Activated T-cell treated with anti-CD3 and anti-CD28 coated beads, Interleukin-2, amount 50 U/mL, for 24 hours (primary cell): ENCODE measurements at regions not wholly inside any gene's neighbourhood (a gene's known extent, or its start where the extent isn't known, plus 50 kb on each side); places are given as distances from the start of the nearest gene placed in this dataset.

Source experiments
- DNase-seq: peaks from one replicate; pipeline ENCODE4 v3.0.0-alpha.2; 2020
- H3K27ac Mint-ChIP-seq: 2 replicates; pipeline ENCODE4 v1.8.0; 2020; ENCODE audit warnings: mild to moderate bottlenecking, mixed read lengths
- H3K27me3 Mint-ChIP-seq: 2 replicates; pipeline ENCODE4 v1.8.0; 2020; ENCODE audit warnings: mixed read lengths
- H3K36me3 Mint-ChIP-seq: 2 replicates; pipeline ENCODE4 v1.8.0; 2020; ENCODE audit warnings: low read depth, mixed read lengths
- H3K4me1 Mint-ChIP-seq: 2 replicates; pipeline ENCODE4 v1.8.0; 2020; ENCODE audit warnings: low read depth, mixed read lengths
- H3K4me3 Mint-ChIP-seq: 2 replicates; pipeline ENCODE4 v1.8.0; 2020; ENCODE audit warnings: mild to moderate bottlenecking, moderate library complexity, mixed read lengths
- H3K9me3 Mint-ChIP-seq: 2 replicates; pipeline ENCODE4 v1.8.0; 2020; ENCODE audit warnings: mixed read lengths

DNA sequence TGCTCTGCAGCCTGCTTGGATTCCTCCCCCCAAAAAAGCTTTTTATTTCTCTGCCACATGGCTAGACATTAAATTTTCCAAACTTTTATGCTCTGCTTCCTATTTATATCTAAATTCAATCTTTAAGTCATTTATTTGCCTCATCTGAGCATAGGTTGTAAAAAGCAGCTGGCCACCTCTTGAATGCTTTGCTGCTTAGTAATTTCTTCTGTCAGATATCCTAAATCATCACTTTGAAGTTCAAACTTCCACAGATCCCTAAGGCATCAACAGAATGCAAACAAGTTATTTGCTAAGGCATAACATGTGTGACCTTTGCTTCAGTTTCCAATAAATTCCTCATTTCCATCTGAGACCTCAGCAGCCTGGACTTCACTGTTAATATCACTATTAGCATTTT, 209.6 kb downstream of the FSCB start:
- Mint-ChIP-seq H3K4me3 (no peak overlapping the region), H3K27ac (no peak overlapping the region), H3K36me3 (no peaks in the 10 kb centered on the region)

DNA sequence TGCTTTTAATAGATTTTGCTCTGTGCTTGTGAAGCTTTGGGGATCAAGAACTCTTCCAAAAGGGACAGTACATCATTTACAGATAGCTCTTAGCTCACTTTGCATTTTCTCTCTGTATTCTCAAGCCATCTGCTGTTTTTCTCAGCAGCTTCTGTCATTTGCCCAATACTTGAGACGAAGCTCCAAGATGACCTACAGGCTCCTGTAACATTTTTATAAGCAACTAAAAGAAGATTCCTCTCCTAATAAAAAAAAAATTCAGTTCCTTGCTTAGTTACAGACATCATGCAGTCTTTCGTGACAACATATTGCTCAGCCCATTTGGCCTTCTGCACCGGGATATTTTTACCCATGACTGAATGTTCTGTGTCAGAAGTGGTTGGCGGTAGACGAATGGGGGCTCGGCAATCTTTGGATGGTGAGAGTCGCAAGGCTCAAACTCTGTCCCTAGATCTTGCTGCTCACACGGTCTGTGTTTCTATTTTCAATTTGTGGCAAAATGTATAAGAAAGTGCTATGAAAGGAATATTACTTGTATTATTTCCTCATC, 215.6 kb downstream of the FSCB start:
- no peaks in the 10 kb centered on the region for H3K27me3 Mint-ChIP-seq
- no peak overlapping the region for H3K27ac Mint-ChIP-seq

More for the DNA sequence above, 209.6 kb downstream of the FSCB start:
- Mint-ChIP-seq H3K4me1 (no peaks in the 10 kb centered on the region), H3K9me3 (peaks cover 28% of the 10 kb centered on the region), H3K27me3 (no peaks in the 10 kb centered on the region)
- no peak for DNase-seq

DNA sequence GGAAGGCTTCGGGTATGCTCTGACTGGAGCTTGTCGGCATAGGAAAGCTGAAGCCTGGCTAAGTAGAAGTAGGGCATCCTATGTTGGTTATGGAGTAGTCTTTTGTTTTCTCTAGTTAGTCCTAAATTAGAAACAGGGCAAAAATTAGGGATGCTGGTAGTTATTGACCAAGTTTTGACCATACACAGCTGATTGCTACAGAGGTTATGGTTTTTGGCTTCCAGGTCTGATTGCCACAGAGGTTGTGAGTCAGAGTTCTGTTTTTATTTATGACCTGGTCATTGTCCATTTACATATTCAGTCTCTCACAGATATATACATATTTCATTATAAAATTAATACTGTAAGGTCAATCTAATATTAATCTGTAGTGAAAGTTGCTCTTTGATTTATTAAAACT, 219.2 kb downstream of the FSCB start:
- Mint-ChIP-seq H3K27me3 (no peaks in the 10 kb centered on the region), H3K4me3 (no peak overlapping the region), H3K9me3 (peaks cover 4% of the 10 kb centered on the region), H3K27ac (no peak overlapping the region), H3K36me3 (no peaks in the 10 kb centered on the region), H3K4me1 (no peaks in the 10 kb centered on the region)
- no peak for DNase-seq

More for the DNA sequence above, 215.6 kb downstream of the FSCB start:
- H3K4me1 Mint-ChIP-seq: no peaks in the 10 kb centered on the region
- no peaks in the 10 kb centered on the region for H3K36me3 Mint-ChIP-seq
- DNase-seq: no peak
- no peak overlapping the region for H3K4me3 Mint-ChIP-seq
- peaks cover 13% of the 10 kb centered on the region for H3K9me3 Mint-ChIP-seq

DNA sequence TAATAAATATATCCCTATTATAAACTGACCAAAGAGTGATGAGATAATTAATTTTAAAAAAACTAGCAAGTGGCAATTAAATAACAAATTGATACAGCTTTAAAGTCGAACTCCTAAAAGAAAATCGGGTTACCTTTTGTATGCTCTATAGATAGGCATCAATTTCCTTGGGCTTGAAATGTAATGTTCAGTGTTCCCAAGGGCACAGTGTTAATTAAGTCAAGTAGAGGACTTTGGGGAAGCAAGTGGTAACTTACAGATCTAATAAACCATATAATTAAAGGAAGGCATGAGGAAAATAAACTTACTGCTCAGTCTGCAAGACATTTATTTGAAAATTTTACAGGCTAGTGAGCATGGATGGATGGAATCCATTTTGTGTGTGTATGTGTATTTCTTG, 220.9 kb downstream of the FSCB start:
- Mint-ChIP-seq H3K4me3 (no peak overlapping the region), H3K9me3 (peaks cover 4% of the 10 kb centered on the region), H3K4me1 (no peaks in the 10 kb centered on the region), H3K27me3 (no peaks in the 10 kb centered on the region), H3K36me3 (no peaks in the 10 kb centered on the region), H3K27ac (no peak overlapping the region)
- DNase-seq: no peak

DNA sequence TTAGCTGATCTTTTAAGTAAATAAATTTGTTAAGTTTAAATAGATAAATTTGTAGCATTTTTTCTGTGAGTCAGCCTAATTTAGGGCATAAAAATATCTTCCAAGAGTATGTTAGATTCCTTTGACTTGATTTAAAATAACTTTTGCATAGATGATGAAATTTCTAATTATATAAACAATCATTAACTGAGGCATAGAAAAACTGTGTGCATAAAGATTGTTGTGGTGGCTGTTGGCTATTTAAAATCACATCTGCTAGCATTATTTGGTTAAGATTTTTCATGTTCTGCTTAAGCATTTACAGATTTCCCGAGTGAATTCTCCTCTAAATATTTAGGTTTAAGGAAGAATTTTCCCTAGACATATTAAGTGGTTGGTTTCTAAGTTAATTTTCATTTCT, 223.2 kb downstream of the FSCB start:
- H3K36me3 Mint-ChIP-seq: no peaks in the 10 kb centered on the region
- no peak overlapping the region for H3K4me3 Mint-ChIP-seq
- H3K27ac Mint-ChIP-seq: no peak overlapping the region
- H3K27me3 Mint-ChIP-seq: no peaks in the 10 kb centered on the region
- H3K4me1 Mint-ChIP-seq: no peaks in the 10 kb centered on the region
- H3K9me3 Mint-ChIP-seq: peaks cover 3% of the 10 kb centered on the region
- no peak for DNase-seq

DNA sequence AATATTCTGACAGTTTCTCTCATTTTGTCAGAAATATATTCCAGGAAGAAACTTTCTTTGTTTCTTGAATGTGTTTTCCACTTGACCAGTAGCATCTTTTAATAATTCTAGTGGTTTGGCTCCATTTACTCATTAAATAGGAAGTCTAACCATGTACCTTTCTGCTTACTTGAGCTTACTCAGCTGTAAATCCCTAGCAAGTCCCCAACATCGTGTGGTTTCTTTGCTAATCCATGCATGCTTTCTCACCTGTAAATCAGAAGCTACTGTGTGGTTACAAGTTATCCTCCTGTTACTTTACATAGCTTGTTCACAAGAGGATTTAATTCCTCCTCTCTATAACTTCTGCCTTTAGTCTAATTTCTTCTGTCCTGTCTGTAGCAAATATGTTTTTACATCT, 227.7 kb downstream of the FSCB start:
- Mint-ChIP-seq H3K4me3 (no peak overlapping the region), H3K9me3 (peaks cover 3% of the 10 kb centered on the region), H3K4me1 (no peaks in the 10 kb centered on the region), H3K27ac (no peak overlapping the region), H3K27me3 (no peaks in the 10 kb centered on the region), H3K36me3 (no peaks in the 10 kb centered on the region)
- DNase-seq: no peak

DNA sequence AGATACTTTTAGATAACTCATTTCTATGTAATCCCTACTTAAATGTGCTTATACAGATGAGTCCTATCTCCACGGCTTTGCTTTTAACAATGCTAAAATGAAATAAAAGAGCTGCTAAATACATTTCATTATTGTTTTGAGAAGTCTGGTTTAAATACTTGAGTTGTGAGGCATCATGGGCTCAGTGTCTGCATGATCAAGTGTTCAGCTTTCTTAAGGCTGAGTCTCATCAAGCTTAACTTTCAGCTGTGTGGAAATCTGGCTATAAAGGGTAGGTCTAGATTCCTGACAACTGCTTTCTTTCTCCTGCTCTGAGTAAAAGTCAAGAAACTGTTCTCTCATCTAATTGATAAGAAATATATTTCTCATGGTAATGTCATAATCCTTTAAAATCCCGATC, 235.4 kb downstream of the FSCB start:
- H3K9me3 Mint-ChIP-seq: peaks cover 8% of the 10 kb centered on the region
- H3K4me3 Mint-ChIP-seq: no peak overlapping the region

DNA sequence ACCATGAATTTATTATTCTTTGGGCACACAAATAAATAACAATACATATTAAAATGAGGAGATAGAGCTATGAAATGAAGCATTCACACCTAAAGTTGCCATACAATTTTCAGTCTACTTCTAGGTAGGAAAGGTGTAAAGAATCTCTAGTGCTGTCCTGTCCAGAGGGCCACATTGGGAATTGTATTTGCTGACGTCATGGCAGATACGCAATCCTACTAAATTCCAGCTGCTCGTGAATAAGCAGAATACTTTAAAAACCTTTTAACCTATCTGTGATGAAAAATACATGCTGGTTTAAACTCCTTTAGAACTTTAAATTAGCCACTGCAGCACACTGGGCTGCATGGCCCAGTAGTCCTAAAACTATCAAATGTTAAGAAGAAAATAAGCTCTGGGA, 236.1 kb downstream of the FSCB start:
- Mint-ChIP-seq H3K9me3 (peaks cover 13% of the 10 kb centered on the region), H3K4me1 (no peaks in the 10 kb centered on the region), H3K4me3 (no peak overlapping the region), H3K27me3 (no peaks in the 10 kb centered on the region), H3K27ac (no peak overlapping the region), H3K36me3 (no peaks in the 10 kb centered on the region)
- DNase-seq: no peak

More for the DNA sequence above, 235.4 kb downstream of the FSCB start:
- DNase-seq: no peak
- no peaks in the 10 kb centered on the region for H3K36me3 Mint-ChIP-seq
- no peaks in the 10 kb centered on the region for H3K27me3 Mint-ChIP-seq
- no peaks in the 10 kb centered on the region for H3K4me1 Mint-ChIP-seq
- no peak overlapping the region for H3K27ac Mint-ChIP-seq

DNA sequence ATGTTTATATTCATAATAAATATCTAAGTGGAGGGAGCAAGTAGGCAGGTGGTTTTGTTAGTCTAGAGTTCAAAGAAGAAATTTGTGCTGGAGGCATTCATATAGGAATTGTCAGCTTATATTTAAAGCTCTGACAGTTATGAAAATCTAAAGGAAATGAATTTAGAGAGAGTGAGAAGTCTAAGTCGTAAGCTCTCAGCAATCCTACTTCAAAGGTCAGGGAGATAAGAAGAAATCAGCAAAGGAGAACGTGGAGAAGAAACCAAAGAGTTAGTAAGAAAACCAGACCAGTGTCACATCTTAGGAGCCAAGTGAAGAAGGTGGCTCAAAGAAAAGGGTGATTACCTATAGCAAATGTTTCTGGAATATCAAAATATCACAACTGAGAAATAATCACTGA, 241.8 kb downstream of the FSCB start:
- Mint-ChIP-seq H3K27me3 (no peaks in the 10 kb centered on the region), H3K9me3 (peaks cover 41% of the 10 kb centered on the region), H3K4me3 (no peak overlapping the region), H3K4me1 (no peaks in the 10 kb centered on the region), H3K27ac (no peak overlapping the region), H3K36me3 (no peaks in the 10 kb centered on the region)
- DNase-seq: no peak

DNA sequence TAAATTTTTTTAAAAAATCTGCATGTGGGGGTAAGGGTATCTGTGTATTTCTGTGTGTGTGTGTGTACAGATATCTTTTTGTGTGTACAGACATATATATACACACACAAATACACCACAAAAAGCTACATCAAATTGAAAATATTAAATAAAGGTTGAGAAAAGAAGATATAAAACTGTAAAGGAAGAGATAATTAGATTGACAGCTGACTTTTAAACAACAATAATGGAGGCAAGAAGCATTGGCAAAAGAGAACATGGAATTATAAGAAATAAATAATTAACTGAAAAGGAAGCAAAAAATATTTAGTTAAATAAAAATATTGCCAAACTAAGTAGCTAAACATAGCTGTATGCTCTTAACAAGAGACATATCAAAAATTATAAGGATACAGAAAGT, 291.4 kb downstream of the FSCB start:
- Mint-ChIP-seq H3K27ac (no peak overlapping the region), H3K4me3 (no peak overlapping the region), H3K9me3 (peaks cover 11% of the 10 kb centered on the region), H3K36me3 (no peaks in the 10 kb centered on the region), H3K4me1 (no peaks in the 10 kb centered on the region), H3K27me3 (no peaks in the 10 kb centered on the region)
- no peak for DNase-seq

DNA sequence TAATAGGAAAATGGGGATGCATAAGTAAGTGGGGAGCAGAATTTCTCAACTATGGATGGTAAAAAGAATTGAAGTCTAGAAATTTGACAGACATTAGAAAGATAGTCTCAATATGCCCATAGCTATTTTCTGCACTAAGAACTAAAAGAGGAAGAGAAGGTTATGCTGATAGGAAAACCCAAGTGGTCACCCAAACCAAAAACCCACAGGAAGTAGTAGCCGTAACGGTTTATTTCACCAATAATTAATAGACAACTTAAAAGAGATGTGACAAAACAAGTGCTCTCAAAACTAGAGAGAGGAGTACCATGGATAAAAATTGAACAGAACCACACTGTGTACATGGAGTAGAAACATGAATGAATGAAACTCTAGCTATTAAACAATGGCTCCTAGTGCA, 295.4 kb downstream of the FSCB start:
- peaks cover 5% of the 10 kb centered on the region for H3K9me3 Mint-ChIP-seq
- H3K36me3 Mint-ChIP-seq: no peaks in the 10 kb centered on the region
- H3K27ac Mint-ChIP-seq: no peak overlapping the region
- H3K27me3 Mint-ChIP-seq: no peaks in the 10 kb centered on the region
- H3K4me3 Mint-ChIP-seq: no peak overlapping the region
- no peaks in the 10 kb centered on the region for H3K4me1 Mint-ChIP-seq
- no peak for DNase-seq

DNA sequence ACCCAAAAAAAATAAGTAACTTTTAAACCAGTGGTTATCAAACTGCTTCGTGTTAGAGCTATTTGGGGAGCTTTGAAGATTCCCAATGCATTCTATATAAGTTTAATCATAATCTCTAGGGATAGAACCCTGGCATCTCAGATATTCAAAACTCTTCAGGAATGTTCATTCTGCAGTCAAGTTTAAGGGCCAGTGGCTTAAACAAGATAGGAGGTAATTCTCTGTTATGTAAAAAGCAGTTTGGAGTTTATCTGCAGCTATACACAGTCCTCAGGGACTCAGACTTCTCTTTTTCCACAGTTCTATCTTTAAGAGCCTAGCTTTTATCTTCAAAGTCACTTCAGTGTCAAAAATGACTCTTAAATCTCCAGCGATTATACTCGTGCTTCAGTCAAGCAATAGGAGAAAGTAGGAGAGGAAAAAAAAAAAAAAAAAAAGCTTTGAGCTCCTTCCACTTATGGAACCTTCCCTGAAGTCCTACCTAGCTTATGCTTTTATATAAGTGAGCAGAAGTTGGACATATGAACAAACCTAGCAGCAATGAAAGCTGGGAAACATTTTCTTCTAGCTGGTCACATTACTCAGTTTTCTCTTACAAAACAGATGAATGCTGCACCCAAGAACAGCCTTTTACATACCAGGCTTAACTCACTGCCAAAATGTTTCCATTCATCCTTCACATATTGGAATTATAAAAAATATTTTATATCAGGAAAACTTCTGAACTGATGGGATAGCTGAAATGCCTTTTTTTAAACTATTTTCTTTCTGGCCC, 302.8 kb downstream of the FSCB start:
- no peaks in the 10 kb centered on the region for H3K4me1 Mint-ChIP-seq
- no peak overlapping the region for H3K4me3 Mint-ChIP-seq
- H3K27me3 Mint-ChIP-seq: no peaks in the 10 kb centered on the region
- H3K36me3 Mint-ChIP-seq: no peaks in the 10 kb centered on the region
- DNase-seq: no peak
- H3K9me3 Mint-ChIP-seq: peaks cover 11% of the 10 kb centered on the region
- no peak overlapping the region for H3K27ac Mint-ChIP-seq

DNA sequence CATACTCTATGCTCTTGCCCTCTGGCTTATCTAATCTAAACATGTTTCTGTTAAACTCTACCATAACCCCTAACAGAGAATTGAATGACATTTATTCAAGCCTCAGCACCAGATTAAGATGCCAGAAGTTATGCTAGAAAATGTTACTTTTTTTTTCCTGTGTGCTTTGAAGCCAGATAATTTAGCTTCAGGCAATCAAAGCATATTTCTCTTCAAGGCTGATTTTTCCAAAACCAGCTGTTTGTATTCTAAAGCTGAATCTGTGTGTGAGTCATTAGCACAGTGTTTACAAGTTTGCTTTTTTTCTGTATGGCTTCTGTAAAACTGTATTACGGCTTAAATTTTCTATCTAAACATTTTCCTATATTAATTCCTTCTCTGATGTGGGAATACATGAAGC, 326.1 kb downstream of the FSCB start:
- Mint-ChIP-seq H3K27me3 (no peaks in the 10 kb centered on the region), H3K4me3 (no peak overlapping the region), H3K27ac (no peak overlapping the region), H3K4me1 (no peaks in the 10 kb centered on the region), H3K36me3 (no peaks in the 10 kb centered on the region), H3K9me3 (peaks cover 31% of the 10 kb centered on the region)
- DNase-seq: no peak

DNA sequence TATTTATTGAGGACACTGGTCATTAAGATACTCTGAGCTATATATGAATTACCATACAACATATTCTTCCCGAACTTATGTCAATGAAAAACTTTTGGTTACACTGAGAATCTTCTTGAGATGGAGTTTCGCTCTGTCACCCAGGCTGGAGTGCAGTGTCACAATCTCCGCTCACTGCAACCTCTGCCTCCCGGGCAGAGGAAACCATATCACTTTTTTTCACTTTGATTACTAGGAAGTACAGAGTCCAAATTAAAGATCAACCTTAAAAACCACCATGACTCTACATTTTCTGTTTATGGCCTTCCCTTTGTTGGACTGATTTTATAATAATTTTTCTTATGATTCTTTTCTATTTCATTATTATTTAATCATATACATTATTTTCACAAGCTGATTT, 336.5 kb downstream of the FSCB start:
- Mint-ChIP-seq H3K36me3 (no peaks in the 10 kb centered on the region), H3K9me3 (peaks cover 25% of the 10 kb centered on the region), H3K27me3 (no peaks in the 10 kb centered on the region), H3K27ac (no peak overlapping the region), H3K4me1 (no peaks in the 10 kb centered on the region), H3K4me3 (no peak overlapping the region)
- no peak for DNase-seq

DNA sequence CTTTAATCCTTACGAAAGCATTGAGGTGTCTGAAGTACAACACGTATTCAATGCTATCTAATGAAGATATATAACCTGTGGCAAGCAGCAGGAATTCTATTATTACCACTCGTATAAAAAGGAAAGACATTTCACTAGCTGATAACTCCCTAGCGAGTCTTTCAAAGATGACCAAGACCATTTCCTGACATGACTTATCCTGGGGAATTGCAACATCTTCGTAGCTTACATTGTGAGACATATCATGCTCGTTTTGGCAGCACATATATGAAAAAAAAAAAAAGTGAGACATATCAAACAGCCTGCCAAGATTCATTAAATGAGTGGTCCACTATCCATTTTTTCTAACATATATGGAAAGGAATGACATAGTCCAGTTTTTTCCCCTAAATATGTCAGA, 337.0 kb downstream of the FSCB start:
- DNase-seq: no peak
- H3K36me3 Mint-ChIP-seq: no peaks in the 10 kb centered on the region
- no peaks in the 10 kb centered on the region for H3K27me3 Mint-ChIP-seq
- no peak overlapping the region for H3K4me3 Mint-ChIP-seq
- H3K4me1 Mint-ChIP-seq: no peaks in the 10 kb centered on the region
- no peak overlapping the region for H3K27ac Mint-ChIP-seq
- H3K9me3 Mint-ChIP-seq: peaks cover 23% of the 10 kb centered on the region
